HCT116 (cell line): ENCODE measurements at regions not wholly inside any gene's neighbourhood (a gene's known extent, or its start where the extent isn't known, plus 50 kb on each side); places are given as distances from the start of the nearest gene placed in this dataset.

ENCODE experiments used
- ATAC-seq: fragments of 200-7000 bp; cut with Tn5 transposase; 2 replicates; pipeline ENCODE4 v1.9.1; 2020; ENCODE audit warnings: mild to moderate bottlenecking, moderate library complexity
- BruUV-seq: library from RNA; stranded (reverse); fragments of 400-500 nt; replicated peaks from 2 replicates; lab custom pipeline; 2021; lab: Mats Ljungman, UMichigan
- CTCF ChIA-PET: fragments of 300-600 bp; sonication (Branson Sonifier 250); formaldehyde crosslinking; loops from one replicate; lab custom pipeline; 2021; ENCODE audit warnings: antibody characterized with exemption; lab: Charles Lee
- POLR2A ChIA-PET: fragments of 300-600, 350-600 bp; sonication (Branson Sonifier 250); formaldehyde crosslinking; loops from one replicate; lab custom pipeline; 2021; ENCODE audit warnings: antibody characterized with exemption; lab: Charles Lee
- RAD21 ChIA-PET, 2 experiments: fragments of 300-600 bp; sonication (Branson Sonifier 250); formaldehyde crosslinking; loops; one replicate each; lab custom pipeline; 2023; ENCODE audit warnings: low total read pairs in 2 of 2; ENCODE audit not compliant: uncharacterized antibody in 2 of 2, unreplicated experiment in 2 of 2, low non-redundant PET in 1 of 2; lab: Charles Lee
- DNase-seq: peaks from one replicate; pipeline ENCODE4 v3.0.0-alpha.2; 2010; ENCODE audit warnings: low read depth, low spot score
- H2AFZ ChIP-seq: fragments of 200-600 bp; shearing (Covaris generic), sonication (generic); 2 replicates; pipeline ENCODE4 v1.6.1; 2017; ENCODE audit warnings: low read depth, mixed run types, mixed read lengths, antibody characterized with exemption, low read length; ENCODE audit not compliant: poor library complexity, severe bottlenecking
- H3K27ac ChIP-seq: 2 replicates; pipeline ENCODE4 v1.5.1; 2012; ENCODE audit warnings: low read depth, low read length
- H3K27me3 ChIP-seq: fragments of 200-600 bp; sonication (generic); 2 replicates; pipeline ENCODE4 v1.6.1; 2016; ENCODE audit warnings: mixed run types, low read length, mixed read lengths; ENCODE audit not compliant: insufficient read depth
- H3K36me3 ChIP-seq, 2 experiments: fragments of 200-500 bp in 1 of 2; fragments of 200-600 bp in 1 of 2; sonication (Bioruptor generic) in 1 of 2; sonication (generic) in 1 of 2; 2 replicates each; pipeline versions ENCODE4 v1.5.1 to v1.6.1; 2014 to 2016; ENCODE audit warnings: low read length in 2 of 2, inconsistent platforms in 1 of 2, mixed read lengths in 1 of 2, mixed run types in 1 of 2; ENCODE audit not compliant: insufficient read depth in 2 of 2, control insufficient read depth in 1 of 2
- H3K4me1 ChIP-seq, 2 experiments: fragments of 200-600 bp in 1 of 2; sonication (generic) in 1 of 2; 2 replicates each; pipeline versions ENCODE4 v1.5.1 to v1.6.1; 2012 to 2017; ENCODE audit warnings: low read length in 2 of 2, inconsistent platforms in 1 of 2, mild to moderate bottlenecking in 1 of 2, mixed read lengths in 1 of 2, mixed run types in 1 of 2, moderate library complexity in 1 of 2; ENCODE audit not compliant: insufficient read depth in 2 of 2, control insufficient read depth in 1 of 2
- H3K4me2 ChIP-seq: fragments of 200-600 bp; sonication (generic); 2 replicates; pipeline ENCODE4 v1.6.1; 2017; ENCODE audit warnings: mixed run types, low read length, mixed read lengths
- H3K4me3 ChIP-seq, 2 experiments: fragments of 200-600 bp in 1 of 2; sonication (generic) in 1 of 2; replicated peaks in 1 of 2; 2 replicates each; pipeline ENCODE4 v1.5.1; 2011 to 2016; ENCODE audit warnings: low read length in 2 of 2, control low read depth in 1 of 2, low read depth in 1 of 2, mild to moderate bottlenecking in 1 of 2, mixed read lengths in 1 of 2, mixed run types in 1 of 2
- H3K79me2 ChIP-seq: fragments of 200-600 bp; sonication (generic); 2 replicates; pipeline ENCODE4 v1.6.1; 2017; ENCODE audit warnings: mild to moderate bottlenecking, mixed run types, low read length, moderate library complexity, mixed read lengths; ENCODE audit not compliant: insufficient read depth
- H3K9ac ChIP-seq: fragments of 200-600 bp; sonication (generic); 2 replicates; pipeline ENCODE4 v1.6.1; 2016; ENCODE audit warnings: low read length, mixed read lengths
- H3K9me2 ChIP-seq: fragments of 200-600 bp; sonication (generic), shearing (Covaris generic); 2 replicates; pipeline ENCODE4 v1.6.1; 2017; ENCODE audit warnings: mixed run types, mild to moderate bottlenecking, moderate library complexity; ENCODE audit not compliant: insufficient read depth
- H3K9me3 ChIP-seq, 2 experiments: fragments of 200-500 bp in 1 of 2; fragments of 200-600 bp in 1 of 2; sonication (Bioruptor generic) in 1 of 2; sonication (generic) in 1 of 2; 2 replicates each; pipeline ENCODE4 v1.6.1; 2014 to 2017; ENCODE audit warnings: low read length in 2 of 2, mixed read lengths in 2 of 2, inconsistent platforms in 1 of 2, low read depth in 1 of 2, mild to moderate bottlenecking in 1 of 2, mixed run types in 1 of 2, moderate library complexity in 1 of 2; ENCODE audit not compliant: control insufficient read depth in 1 of 2, insufficient read depth in 1 of 2
- H4K20me1 ChIP-seq: fragments of 200-600 bp; sonication (generic), shearing (Covaris generic); 2 replicates; pipeline ENCODE4 v1.6.1; 2017; ENCODE audit warnings: mixed run types, mild to moderate bottlenecking, moderate library complexity; ENCODE audit not compliant: insufficient read depth
- ATF3 ChIP-seq: IDR thresholded peaks from 2 replicates; pipeline ENCODE4 v1.6.1; 2012
- CBX3 ChIP-seq: IDR thresholded peaks from 2 replicates; pipeline ENCODE4 v1.6.1; 2012; ENCODE audit warnings: low read depth
- EGR1 ChIP-seq: IDR thresholded peaks from 2 replicates; pipeline ENCODE4 v1.6.1; 2012; ENCODE audit warnings: low read depth
- ELF1 ChIP-seq: IDR thresholded peaks from 2 replicates; pipeline ENCODE4 v1.6.1; 2012; ENCODE audit warnings: low read depth, borderline replicate concordance
- EZH2phosphoT487 ChIP-seq: fragments of 200-600 bp; IDR thresholded peaks from 2 replicates; pipeline ENCODE4 v1.6.1; 2018; ENCODE audit warnings: antibody characterized with exemption, borderline replicate concordance
- FOSL1 ChIP-seq: IDR thresholded peaks from 2 replicates; pipeline ENCODE4 v1.6.1; 2012; ENCODE audit warnings: low read depth
- JUND ChIP-seq: IDR thresholded peaks from 2 replicates; pipeline ENCODE4 v1.6.1; 2012
- MAX ChIP-seq: IDR thresholded peaks from 2 replicates; pipeline ENCODE4 v1.6.1; 2012
- POLR2A ChIP-seq: IDR thresholded peaks from 2 replicates; pipeline ENCODE4 v1.7.0; 2011; ENCODE audit warnings: borderline replicate concordance; ENCODE audit not compliant: insufficient read depth, insufficient read length; ENCODE audit errors: extremely low read depth
- POLR2AphosphoS5 ChIP-seq: IDR thresholded peaks from 2 replicates; pipeline ENCODE4 v1.6.1; 2011; ENCODE audit warnings: mild to moderate bottlenecking, low read depth, low read length, moderate library complexity
- RAD21 ChIP-seq: IDR thresholded peaks from 2 replicates; pipeline ENCODE4 v1.6.1; 2012; ENCODE audit warnings: low read depth, mild to moderate bottlenecking
- REST ChIP-seq: IDR thresholded peaks from 2 replicates; pipeline ENCODE4 v1.6.1; 2012; ENCODE audit warnings: low read depth
- SIN3A ChIP-seq: IDR thresholded peaks from 2 replicates; pipeline ENCODE4 v1.6.1; 2012; ENCODE audit warnings: low read depth
- SP1 ChIP-seq: IDR thresholded peaks from 2 replicates; pipeline ENCODE4 v1.6.1; 2012; ENCODE audit warnings: low read depth
- SRF ChIP-seq: IDR thresholded peaks from 2 replicates; pipeline ENCODE4 v1.6.1; 2012; ENCODE audit warnings: low read depth
- TCF7L2 ChIP-seq: IDR thresholded peaks from 2 replicates; pipeline ENCODE4 v1.7.0; 2011; ENCODE audit warnings: borderline replicate concordance, inconsistent platforms; ENCODE audit not compliant: insufficient read depth, insufficient read length; ENCODE audit errors: extremely low read depth
- YY1 ChIP-seq: IDR thresholded peaks from 2 replicates; pipeline ENCODE4 v1.6.1; 2011; ENCODE audit warnings: low read length, low read depth, moderate library complexity, mild to moderate bottlenecking; ENCODE audit not compliant: insufficient replicate concordance; ENCODE audit errors: extremely low read depth
- ZBTB33 ChIP-seq: IDR thresholded peaks from 2 replicates; pipeline ENCODE4 v1.6.1; 2011; ENCODE audit warnings: mild to moderate bottlenecking, low read length, moderate library complexity; ENCODE audit not compliant: insufficient replicate concordance; ENCODE audit errors: extremely low read depth
- ZNF274 ChIP-seq: fragments of 200-500 bp; sonication (Bioruptor generic); IDR thresholded peaks from 2 replicates; pipeline ENCODE4 v1.6.1; 2014; ENCODE audit warnings: mild to moderate bottlenecking, low read depth, low read length, inconsistent platforms
- intact Hi-C: fragments of 100-400 bp; cut with micrococcal nuclease; formaldehyde crosslinking; loops from 2 replicates; pipeline ENCODE4 v1.10.0; 2022
- TF ChIP-seq, protein P1 (sequence below), 3 experiments: fragments of 200-600 bp in 1 of 3; sonication (generic) in 1 of 3; IDR thresholded peaks in 2 of 3; conservative IDR thresholded peaks in 1 of 3; 2 replicates each; pipeline ENCODE4 v1.5.1; 2012 to 2017; ENCODE audit warnings: low read depth in 2 of 3, low read length in 2 of 3, antibody characterized with exemption in 1 of 3, borderline replicate concordance in 1 of 3, control low read depth in 1 of 3, mild to moderate bottlenecking in 1 of 3, mixed read lengths in 1 of 3, mixed run types in 1 of 3, moderate library complexity in 1 of 3; ENCODE audit not compliant: insufficient read depth in 1 of 3

GRCh38 chr5:118687100-118687499 lies 301.2 kb downstream of the DTWD2 start:
- H4K20me1 ChIP-seq = no peaks in the 10 kb centered on the region

More at GRCh38 chr5:118687100-118687499, 301.2 kb downstream of the DTWD2 start:
- Histone ChIP-seq H3K4me2 (no peak overlapping the region), H3K27me3 (no peaks in the 10 kb centered on the region)
- POLR2A ChIA-PET = no interaction called here
- CTCF ChIA-PET = no interaction called here
- no peak for TF ChIP-seq TCF7L2
- no peak for TF ChIP-seq POLR2AphosphoS5
- TF ChIP-seq SP1 = no peak
- TF ChIP-seq ZBTB33 = no peak
- TF ChIP-seq, protein P1, sequence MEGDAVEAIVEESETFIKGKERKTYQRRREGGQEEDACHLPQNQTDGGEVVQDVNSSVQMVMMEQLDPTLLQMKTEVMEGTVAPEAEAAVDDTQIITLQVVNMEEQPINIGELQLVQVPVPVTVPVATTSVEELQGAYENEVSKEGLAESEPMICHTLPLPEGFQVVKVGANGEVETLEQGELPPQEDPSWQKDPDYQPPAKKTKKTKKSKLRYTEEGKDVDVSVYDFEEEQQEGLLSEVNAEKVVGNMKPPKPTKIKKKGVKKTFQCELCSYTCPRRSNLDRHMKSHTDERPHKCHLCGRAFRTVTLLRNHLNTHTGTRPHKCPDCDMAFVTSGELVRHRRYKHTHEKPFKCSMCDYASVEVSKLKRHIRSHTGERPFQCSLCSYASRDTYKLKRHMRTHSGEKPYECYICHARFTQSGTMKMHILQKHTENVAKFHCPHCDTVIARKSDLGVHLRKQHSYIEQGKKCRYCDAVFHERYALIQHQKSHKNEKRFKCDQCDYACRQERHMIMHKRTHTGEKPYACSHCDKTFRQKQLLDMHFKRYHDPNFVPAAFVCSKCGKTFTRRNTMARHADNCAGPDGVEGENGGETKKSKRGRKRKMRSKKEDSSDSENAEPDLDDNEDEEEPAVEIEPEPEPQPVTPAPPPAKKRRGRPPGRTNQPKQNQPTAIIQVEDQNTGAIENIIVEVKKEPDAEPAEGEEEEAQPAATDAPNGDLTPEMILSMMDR (IDR thresholded peaks at IDR 0.05 in 2 of 3, conservative IDR thresholded peaks at IDR 0.05 in 1 of 3; ENCODE audit: borderline replicate concordance in 1 of 3, insufficient read depth in 1 of 3, low read depth in 2 of 3, low read length in 2 of 3) = no peak
- no peak for TF ChIP-seq YY1
- TF ChIP-seq MAX = no peak
- no peak for TF ChIP-seq ATF3
- no peak for TF ChIP-seq REST
- TF ChIP-seq EZH2phosphoT487 = no peak
- TF ChIP-seq FOSL1 = no peak
- TF ChIP-seq SIN3A = no peak
- no peak for TF ChIP-seq EGR1
- no peak for TF ChIP-seq RAD21
- no peak for TF ChIP-seq POLR2A
- TF ChIP-seq CBX3 = no peak
- no peak for TF ChIP-seq JUND
- TF ChIP-seq SRF = no peak
- no peak for TF ChIP-seq ZNF274
- TF ChIP-seq ELF1 = no peak
- TF ChIP-seq, all 23 proteins: peak for 0
- Histone ChIP-seq H2AFZ (no peak overlapping the region), H3K4me1 (no peaks in the 10 kb centered on the region), H3K4me3 (no peak overlapping the region), H3K79me2 (no peaks in the 10 kb centered on the region), H3K9me2 (no peaks in the 10 kb centered on the region; the same call in 1 of the 2 replicates), H3K9me3 (no peaks in the 10 kb centered on the region), H3K36me3 (no peaks in the 10 kb centered on the region), H3K27ac (no peak overlapping the region), H3K9ac (no peak overlapping the region)
- ATAC-seq (no peak), DNase-seq (no peak)
- RAD21 ChIA-PET = no interaction called here
- BruUV-seq = no TSS peak
- intact Hi-C loops = no loop called here
